ENCODE measurements at regions not wholly inside any gene's neighbourhood (a gene's known extent, or its start where the extent isn't known, plus 50 kb on each side); places are given as distances from the start of the nearest gene placed in this dataset.

- H3K4me3 ChIP-seq (ENCODE audit: low read depth, low read length) = no peak overlapping the region
- TF ChIP-seq MYC (IDR thresholded peaks at IDR 0.05; ENCODE audit: low read depth, low read length) (no peak), CTCF (IDR thresholded peaks at IDR 0.05; ENCODE audit: low read depth, low read length) (no peak), MAX (IDR thresholded peaks at IDR 0.05; ENCODE audit: low read depth, low read length) (no peak), POLR2A (IDR thresholded peaks at IDR 0.05; ENCODE audit: extremely low read depth, insufficient read length) (no peak)
- no peak for DNase-seq (ENCODE audit: low read depth)
These were observed 307.6 kb upstream of the NOCT start for GRCh38 chr4:138707746-138708677.

GRCh38 chr4:138706201-138706600 lies 309.4 kb upstream of the NOCT start:
- TF ChIP-seq POLR2A (IDR thresholded peaks at IDR 0.05; ENCODE audit: extremely low read depth, insufficient read length) (no peak), MAX (IDR thresholded peaks at IDR 0.05; ENCODE audit: low read depth, low read length) (no peak), CTCF (IDR thresholded peaks at IDR 0.05; ENCODE audit: low read depth, low read length) (no peak), MYC (IDR thresholded peaks at IDR 0.05; ENCODE audit: low read depth, low read length) (no peak)
- no peak for DNase-seq (ENCODE audit: low read depth)

GRCh38 chr4:138702190-138702824 lies 313.3 kb upstream of the NOCT start:
- no peak for TF ChIP-seq MAX (IDR thresholded peaks at IDR 0.05; ENCODE audit: low read depth, low read length)
- no peak for TF ChIP-seq MYC (IDR thresholded peaks at IDR 0.05; ENCODE audit: low read depth, low read length)
- TF ChIP-seq CTCF (IDR thresholded peaks at IDR 0.05; ENCODE audit: low read depth, low read length) = no peak
- no peak for TF ChIP-seq POLR2A (IDR thresholded peaks at IDR 0.05; ENCODE audit: extremely low read depth, insufficient read length)
- no peak overlapping the region for H3K4me3 ChIP-seq (ENCODE audit: low read depth, low read length)
- no peak for DNase-seq (ENCODE audit: low read depth)

More at GRCh38 chr4:138706201-138706600, 309.4 kb upstream of the NOCT start:
- no peak overlapping the region for H3K4me3 ChIP-seq (ENCODE audit: low read depth, low read length)

GRCh38 chr4:138698641-138699040 lies 316.9 kb upstream of the NOCT start:
- no peak for DNase-seq (ENCODE audit: low read depth)
- TF ChIP-seq MAX (IDR thresholded peaks at IDR 0.05; ENCODE audit: low read depth, low read length) (no peak), POLR2A (IDR thresholded peaks at IDR 0.05; ENCODE audit: extremely low read depth, insufficient read length) (no peak), CTCF (IDR thresholded peaks at IDR 0.05; ENCODE audit: low read depth, low read length) (no peak), MYC (IDR thresholded peaks at IDR 0.05; ENCODE audit: low read depth, low read length) (no peak)
- H3K4me3 ChIP-seq (ENCODE audit: low read depth, low read length) = no peak overlapping the region

- H3K4me3 ChIP-seq (ENCODE audit: low read depth, low read length) = no peak overlapping the region
- TF ChIP-seq MAX (IDR thresholded peaks at IDR 0.05; ENCODE audit: low read depth, low read length) (no peak), POLR2A (IDR thresholded peaks at IDR 0.05; ENCODE audit: extremely low read depth, insufficient read length) (no peak)
- DNase-seq (ENCODE audit: low read depth) = no peak
These were observed 317.7 kb upstream of the NOCT start for GRCh38 chr4:138697851-138698250.

- no peak for TF ChIP-seq POLR2A (IDR thresholded peaks at IDR 0.05; ENCODE audit: extremely low read depth, insufficient read length)
- TF ChIP-seq MAX (IDR thresholded peaks at IDR 0.05; ENCODE audit: low read depth, low read length) = no peak
- no peak for TF ChIP-seq CTCF (IDR thresholded peaks at IDR 0.05; ENCODE audit: low read depth, low read length)
- TF ChIP-seq MYC (IDR thresholded peaks at IDR 0.05; ENCODE audit: low read depth, low read length) = no peak
- no peak overlapping the region for H3K4me3 ChIP-seq (ENCODE audit: low read depth, low read length)
- DNase-seq (ENCODE audit: low read depth) = no peak
These were observed 318.8 kb upstream of the NOCT start for GRCh38 chr4:138696771-138697170.
